Adrenal gland (tissue), 5 donors: ENCODE measurements at regions not wholly inside any gene's neighbourhood (a gene's known extent, or its start where the extent isn't known, plus 50 kb on each side); places are given as distances from the start of the nearest gene placed in this dataset.

Source experiments
- POLR2A ChIP-seq, 2 donors: fragments of 450-650 bp; IDR thresholded peaks; one replicate each; pipeline ENCODE4 v1.6.1; 2017; ENCODE audit warnings: antibody characterized with exemption in 2 of 2, mild to moderate bottlenecking in 2 of 2, moderate library complexity in 1 of 2
- TF ChIP-seq, protein P1 (sequence below), 6 experiments: fragments of 450-650 bp in 4 of 6; fragments of 200-600 bp in 2 of 6; sonication (generic) in 1 of 6; IDR thresholded peaks; 1 replicate in 5 of 6; 2 replicates in 1 of 6; pipeline versions ENCODE4 v1.5.1 to v1.8.0; 2016 to 2021; ENCODE audit warnings: antibody characterized with exemption in 6 of 6, mild to moderate bottlenecking in 2 of 6, moderate library complexity in 1 of 6
- donor health status: DM: no; HTN: no; CAD: no.

DNA sequence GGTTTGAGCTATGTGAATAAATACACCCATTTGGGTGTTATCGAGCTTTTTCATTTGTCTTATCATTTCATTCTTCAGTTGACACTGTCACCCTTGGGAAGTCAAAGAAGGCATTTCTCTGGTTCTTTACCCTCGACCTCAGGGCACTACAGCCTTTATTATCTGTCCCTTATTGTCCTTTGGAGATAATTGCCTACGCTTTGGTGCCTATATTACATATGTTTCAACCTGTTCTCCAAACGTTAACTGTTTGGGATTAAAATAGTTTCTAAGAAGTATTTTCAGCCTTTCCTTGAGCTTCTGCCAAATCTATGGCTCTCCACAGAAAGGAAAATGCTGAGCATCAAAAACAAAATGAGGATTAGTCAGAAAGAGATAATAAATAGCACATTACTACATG, 395.4 kb upstream of the ADAMTS9 start:
- no peak for TF ChIP-seq POLR2A (IDR thresholded peaks at IDR 0.05)
- TF ChIP-seq, protein P1, sequence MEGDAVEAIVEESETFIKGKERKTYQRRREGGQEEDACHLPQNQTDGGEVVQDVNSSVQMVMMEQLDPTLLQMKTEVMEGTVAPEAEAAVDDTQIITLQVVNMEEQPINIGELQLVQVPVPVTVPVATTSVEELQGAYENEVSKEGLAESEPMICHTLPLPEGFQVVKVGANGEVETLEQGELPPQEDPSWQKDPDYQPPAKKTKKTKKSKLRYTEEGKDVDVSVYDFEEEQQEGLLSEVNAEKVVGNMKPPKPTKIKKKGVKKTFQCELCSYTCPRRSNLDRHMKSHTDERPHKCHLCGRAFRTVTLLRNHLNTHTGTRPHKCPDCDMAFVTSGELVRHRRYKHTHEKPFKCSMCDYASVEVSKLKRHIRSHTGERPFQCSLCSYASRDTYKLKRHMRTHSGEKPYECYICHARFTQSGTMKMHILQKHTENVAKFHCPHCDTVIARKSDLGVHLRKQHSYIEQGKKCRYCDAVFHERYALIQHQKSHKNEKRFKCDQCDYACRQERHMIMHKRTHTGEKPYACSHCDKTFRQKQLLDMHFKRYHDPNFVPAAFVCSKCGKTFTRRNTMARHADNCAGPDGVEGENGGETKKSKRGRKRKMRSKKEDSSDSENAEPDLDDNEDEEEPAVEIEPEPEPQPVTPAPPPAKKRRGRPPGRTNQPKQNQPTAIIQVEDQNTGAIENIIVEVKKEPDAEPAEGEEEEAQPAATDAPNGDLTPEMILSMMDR (IDR thresholded peaks at IDR 0.05) = no peak
